ENCODE measurements at regions not wholly inside any gene's neighbourhood (a gene's known extent, or its start where the extent isn't known, plus 50 kb on each side); places are given as distances from the start of the nearest gene placed in this dataset.

DNA sequence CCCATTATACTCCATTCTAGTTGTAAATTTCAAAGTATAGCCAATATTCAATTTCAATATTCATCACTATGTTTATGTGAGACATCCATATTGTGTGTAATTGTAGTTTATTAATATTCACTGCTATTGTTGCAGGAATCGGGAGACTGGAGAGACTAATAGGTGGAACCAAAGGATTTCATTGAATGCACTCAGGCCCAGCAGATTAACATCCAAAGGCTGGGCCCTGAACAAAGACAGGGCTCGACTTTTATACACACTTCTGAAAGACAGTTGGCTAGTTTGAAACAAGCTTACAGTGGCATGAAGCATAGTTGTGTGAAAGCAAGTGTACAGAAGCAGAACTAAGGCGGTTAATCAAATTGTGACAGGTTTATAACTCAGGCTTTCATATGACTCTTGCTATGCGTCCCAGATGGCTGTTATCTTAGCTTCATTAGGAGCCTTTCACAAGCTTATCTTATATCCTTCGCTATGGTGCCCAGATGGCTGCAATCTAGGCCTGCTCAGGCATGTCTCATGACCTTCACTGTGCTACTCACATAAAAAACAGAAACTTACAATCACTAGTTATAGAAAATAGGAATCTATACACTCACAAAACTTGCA lies 1038.8 kb upstream of the EPHA6 start:
- no peaks in the 10 kb centered on the region for H3K23me2 ChIP-seq (ENCODE audit: low read depth, low read length)
- no peak overlapping the region for H3K4ac ChIP-seq (replicated peaks; ENCODE audit: insufficient read length, low read depth, low read length)
- no peak overlapping the region for H3K23ac ChIP-seq (ENCODE audit: insufficient read length)
- H4K91ac ChIP-seq (replicated peaks; ENCODE audit: insufficient read length, low read length), result no peak overlapping the region
- no peak overlapping the region for H2BK120ac ChIP-seq (replicated peaks; ENCODE audit: low read depth, low read length)
- H4K8ac ChIP-seq (ENCODE audit: extremely low read depth, insufficient read depth, low read length), result no peak overlapping the region
- no peaks in the 10 kb centered on the region for H3K4me1 ChIP-seq (replicated peaks in 1 of 4; ENCODE audit: control insufficient read depth in 3 of 4, insufficient read depth in 4 of 4, low read length in 3 of 4)
- TF ChIP-seq JUND (IDR thresholded peaks at IDR 0.05; ENCODE audit: low read length), result no peak
- TF ChIP-seq CTBP2 (IDR thresholded peaks at IDR 0.05; ENCODE audit: borderline replicate concordance, insufficient read depth, insufficient read length, low read length), result no peak
- TF ChIP-seq RXRA (IDR thresholded peaks at IDR 0.05; ENCODE audit: insufficient read depth, low read depth, low read length), result no peak
- TF ChIP-seq TCF12 (IDR thresholded peaks at IDR 0.05; ENCODE audit: low read depth, low read length), result no peak
- H3K56ac ChIP-seq (replicated peaks; ENCODE audit: insufficient read length, low read depth, low read length), result no peak overlapping the region
- WGBS, 2 experiments (ENCODE audit: extremely low coverage in 1 of 2, insufficient coverage in 1 of 2, insufficient read length in 1 of 2, insufficient replicate concordance in 2 of 2, low coverage in 1 of 2, low lambda C conversion rate in 2 of 2, missing lambda C conversion rate in 1 of 2), result 88% methylated on average over 5 of the region's 5 CpGs; no CpG with 5 or more reads in 1 of the 2 experiments
- no peaks in the 10 kb centered on the region for H3K79me1 ChIP-seq (ENCODE audit: low read depth, low read length)
- H3K27ac ChIP-seq (ENCODE audit: low read depth, low read length), result no peak overlapping the region
- H2AK5ac ChIP-seq (ENCODE audit: low read depth, low read length), result no peak overlapping the region
- ChIA-PET CTCF (ENCODE audit: partially characterized antibody) (interaction anchor here (0.6 kb wide), 1 partner anchor 16 kb away, joined by 3 read pairs; no protein-coding TSS in a partner anchor), POLR2A (ENCODE audit: partially characterized antibody) (no interaction called here)
- no peaks in the 10 kb centered on the region for H3K27me3 ChIP-seq (replicated peaks in 1 of 4; ENCODE audit: control insufficient read depth in 3 of 4, extremely low read depth in 1 of 4, insufficient read depth in 3 of 4, low read length in 3 of 4)
- DNase-seq (ENCODE audit: low read depth in 1 of 2, low spot score in 2 of 2), result no peak
- H2BK12ac ChIP-seq (ENCODE audit: low read depth, low read length), result no peak overlapping the region
- no peak overlapping the region for H3K4me3 ChIP-seq (ENCODE audit: extremely low read depth in 1 of 4, insufficient read depth in 2 of 4, low read depth in 3 of 4, low read length in 4 of 4)
- no peak overlapping the region for H2AFZ ChIP-seq (ENCODE audit: low read length)
- H3K18ac ChIP-seq (ENCODE audit: extremely low read depth, low read length), result no peak overlapping the region
- no peak overlapping the region for H4K5ac ChIP-seq (ENCODE audit: insufficient read length, low read depth, low read length)
- H3K4me2 ChIP-seq (ENCODE audit: insufficient read depth in 1 of 2, low read depth in 2 of 2, low read length in 2 of 2), result no peak overlapping the region
- H3K9me3 ChIP-seq (ENCODE audit: insufficient read depth in 2 of 2, low read depth in 1 of 2, low read length in 1 of 2), result peaks cover 11 to 24% of the 10 kb centered on the region in 2 experiments
- no peak overlapping the region for H2BK15ac ChIP-seq (ENCODE audit: low read length)
- H3K79me2 ChIP-seq (ENCODE audit: control insufficient read depth in 1 of 2, insufficient read depth in 2 of 2, low read length in 2 of 2), result no peaks in the 10 kb centered on the region
- H2BK20ac ChIP-seq (ENCODE audit: low read length), result no peak overlapping the region
- H3K14ac ChIP-seq (ENCODE audit: insufficient read length), result no peak overlapping the region
- H2BK5ac ChIP-seq (ENCODE audit: low read depth, low read length), result no peak overlapping the region
- FAIRE-seq, result no peak
- H4K20me1 ChIP-seq (replicated peaks in 1 of 2; ENCODE audit: control insufficient read depth in 1 of 2, insufficient read depth in 2 of 2, low read length in 2 of 2), result no peaks in the 10 kb centered on the region
- no peak overlapping the region for H3K9ac ChIP-seq (replicated peaks in 1 of 4; ENCODE audit: extremely low read depth in 1 of 4, low read depth in 3 of 4, low read length in 3 of 4)
- H3K36me3 ChIP-seq (ENCODE audit: control insufficient read depth in 2 of 4, insufficient read depth in 4 of 4, low read length in 3 of 4), result no peaks in the 10 kb centered on the region

Data from H1 (cell line).